ENCODE measurements at regions not wholly inside any gene's neighbourhood (a gene's known extent, or its start where the extent isn't known, plus 50 kb on each side); places are given as distances from the start of the nearest gene placed in this dataset.
A peak's percentile ranks its signal among the peaks of the same experiment; 100 is the strongest.

GRCh38 chr4:178140326-178140915, 698.2 kb upstream of the AGA start (continued):
- TF ChIP-seq PCBP1 (IDR thresholded peaks at IDR 0.05; ENCODE audit: borderline replicate concordance, low read depth, low read length), result no peak
- TF ChIP-seq NR2F6 (IDR thresholded peaks at IDR 0.05), result no peak
- no peak for TF ChIP-seq NR2F6 (CRISPR knock-in tag; IDR thresholded peaks at IDR 0.05)
- TF ChIP-seq ZNF749 (CRISPR knock-in tag; IDR thresholded peaks at IDR 0.05; ENCODE audit: borderline replicate concordance), result no peak

- H3K36me3 ChIP-seq (replicated peaks in 1 of 2; ENCODE audit: control insufficient read depth in 1 of 2, insufficient read depth in 2 of 2, low read length in 2 of 2), result no peaks in the 10 kb centered on the region
- H4K20me1 ChIP-seq (ENCODE audit: insufficient read depth, low read length), result no peaks in the 10 kb centered on the region
- H3K27ac ChIP-seq (ENCODE audit: extremely low read length, insufficient read depth, low read length), result no peak overlapping the region
- no peaks in the 10 kb centered on the region; a peak in 1 of 5 replicates for H3K27me3 ChIP-seq (ENCODE audit: control insufficient read depth in 1 of 2, insufficient read depth in 2 of 2, low read length in 2 of 2)
- no peaks in the 10 kb centered on the region for H3K79me2 ChIP-seq (ENCODE audit: insufficient read depth, low read length)
- intact Hi-C loops (cut with micrococcal nuclease; ENCODE audit: unreplicated experiment) (no loop called here), in situ Hi-C loops (cut with HindIII; ENCODE audit: extremely low pct_ligation_motif_present, low pct_unique_long_range_greater_than_20kb) (no loop called here)
- FAIRE-seq (no peak), DNase-seq (ENCODE audit: low spot score) (no peak), ATAC-seq (no peak)
- H3K4me2 ChIP-seq (ENCODE audit: low read depth, low read length), result no peak overlapping the region
- no peak overlapping the region for H3K9ac ChIP-seq (ENCODE audit: insufficient read depth, low read depth, low read length)
- ChIA-PET CTCF (ENCODE audit: low intra/inter-chr PET ratio, low total read pairs) (no interaction called here), POLR2A (no interaction called here)
- no TSS peak for BruUV-seq (replicated peaks)
- H2AFZ ChIP-seq (ENCODE audit: low read length), result no peak overlapping the region
- H3K4me3 ChIP-seq (replicated peaks in 1 of 3; ENCODE audit: insufficient read depth in 1 of 3, low read depth in 2 of 3, low read length in 3 of 3), result no peak overlapping the region
- TF ChIP-seq FOXP4 (CRISPR knock-in tag; IDR thresholded peaks at IDR 0.05) (no peak), ATF7 (IDR thresholded peaks at IDR 0.05) (peak; percentile 67; the same call in 1 of the 2 replicates), ATF7 (CRISPR knock-in tag; IDR thresholded peaks at IDR 0.05) (no peak), CEBPB (IDR thresholded peaks at IDR 0.05; ENCODE audit: borderline replicate concordance, low read depth, low read length) (peak; percentile 59)
- peaks cover 60% of the 10 kb centered on the region for H3K9me3 ChIP-seq (ENCODE audit: low read length)
- no peaks in the 10 kb centered on the region for H3K4me1 ChIP-seq (ENCODE audit: insufficient read depth, low read length)
- WGBS (ENCODE audit: low lambda C conversion rate), result 27% methylated on average over 8 of the region's 8 CpGs
These were observed 700.5 kb upstream of the AGA start for GRCh38 chr4:178142724-178143123.

All from HepG2 (cell line).